Heart left ventricle (tissue), 13 donors: ENCODE measurements at regions not wholly inside any gene's neighbourhood (a gene's known extent, or its start where the extent isn't known, plus 50 kb on each side); places are given as distances from the start of the nearest gene placed in this dataset.

Source experiments
- CTCF ChIP-seq, 12 donors: fragments of 200-600 bp; sonication (generic) in 4 of 12; IDR thresholded peaks; one replicate each; pipeline versions ENCODE4 v1.5.0 to v1.8.0; 2018 to 2022; ENCODE audit warnings: antibody characterized with exemption in 12 of 12, mild to moderate bottlenecking in 5 of 12
- POLR2A ChIP-seq, 2 donors: fragments of 450-650 bp; IDR thresholded peaks; one replicate each; pipeline ENCODE4 v1.6.1; 2017; ENCODE audit warnings: antibody characterized with exemption in 2 of 2, mild to moderate bottlenecking in 2 of 2, moderate library complexity in 2 of 2
- donor health status: ischemic (EF 13 %, LVEDD 7.1; RV severe dilation, severe dysfunction).
- donor health status: DM: no; HTN: yes; CAD: no.
- donor health status: DM: no; HTN: no; CAD: no.
- donor health status: ischemic (EF 25% LVEDD 6.9; RV normal size, moderate dysfunction).
- donor health status: ischemic (EF 25% LVEDD 5.7; RV mildly dilated, moderate dysfunction).
- donor health status: ischemic (EF 35%, LVEDD 5.7; RV mildly dilated, moderate dysfunction).
- donor health status: nonischemic (EF 11% LVEDD 7.7; RV severe dilation, severe dysfunction).
- donor health status: DM: yes; HTN: yes; CAD: no.
- donor health status: PGD.
- donor health status: ischemic (EF 29% LVEDD 5.4; RV normal size, mild dysfunction).
- donor health status: nonischemic (EF 23%, LVEDD 6.1; RV moderate dilation, normal function).

- TF ChIP-seq POLR2A (IDR thresholded peaks at IDR 0.05), result no peak
- TF ChIP-seq CTCF (IDR thresholded peaks at IDR 0.05), result no peak
These were observed 657.8 kb upstream of the PHF14 start for GRCh38 chr7:10315881-10316280.
